B cell (primary cell): ENCODE measurements at regions not wholly inside any gene's neighbourhood (a gene's known extent, or its start where the extent isn't known, plus 50 kb on each side); places are given as distances from the start of the nearest gene placed in this dataset.

ENCODE experiments used
- ATAC-seq: fragments of 200-7000 bp; cut with Tn5 transposase; one replicate; pipeline ENCODE4 v1.10.0; 2021; ENCODE audit warnings: low read depth, mild to moderate bottlenecking, moderate number of reproducible peaks, moderate library complexity
- CTCF ChIA-PET: fragments of 350-600 bp; sonication (Branson Sonifier 250); formaldehyde crosslinking; loops from one replicate; lab custom pipeline; 2021; ENCODE audit warnings: antibody characterized with exemption, inconsistent platforms; lab: Charles Lee
- POLR2A ChIA-PET: fragments of 350-600 bp; sonication (Branson Sonifier 250); formaldehyde crosslinking; loops from one replicate; lab custom pipeline; 2021; ENCODE audit warnings: antibody characterized with exemption; lab: Charles Lee
- DNase-seq: peaks from one replicate; pipeline ENCODE4 v3.0.0; 2013
- H2AFZ ChIP-seq: 2 replicates; pipeline ENCODE4 v1.6.1; 2012; ENCODE audit warnings: mild to moderate bottlenecking, low read depth, low read length; ENCODE audit not compliant: insufficient read depth, poor library complexity, severe bottlenecking
- H3K27ac ChIP-seq, 2 donors: 1 replicate in 1 of 2; 2 replicates in 1 of 2; pipeline ENCODE4 v1.5.1; 2012 to 2013; ENCODE audit warnings: low read length in 2 of 2, mild to moderate bottlenecking in 2 of 2, moderate library complexity in 1 of 2
- H3K27me3 ChIP-seq, 4 experiments: fragments of 200-600 bp in 1 of 4; sonication (generic) in 1 of 4; replicated peaks in 1 of 4; 1 replicate in 2 of 4; 2 replicates in 2 of 4; pipeline versions ENCODE4 v1.6.1 to v1.7.0; 2013 to 2016; ENCODE audit warnings: low read length in 3 of 4, mild to moderate bottlenecking in 2 of 4, mixed read lengths in 1 of 4, moderate library complexity in 1 of 4; ENCODE audit not compliant: insufficient read depth in 4 of 4, control insufficient read depth in 3 of 4; ENCODE audit errors: control extremely low read depth in 1 of 4
- H3K36me3 ChIP-seq, 2 experiments: replicated peaks in 1 of 2; 1 replicate in 1 of 2; 2 replicates in 1 of 2; pipeline versions ENCODE4 v1.6.1 to v1.7.1; 2013; ENCODE audit warnings: low read length in 1 of 2; ENCODE audit not compliant: insufficient read depth in 2 of 2, control insufficient read depth in 1 of 2; ENCODE audit errors: control extremely low read depth in 1 of 2, extremely low read depth in 1 of 2
- H3K4me1 ChIP-seq, 2 donors: fragments of 200-600 bp in 1 of 2; sonication (generic) in 1 of 2; 1 replicate in 1 of 2; 2 replicates in 1 of 2; pipeline versions ENCODE4 v1.5.1 to v1.6.1; 2013 to 2017; ENCODE audit warnings: low read length in 2 of 2; ENCODE audit not compliant: control insufficient read depth in 2 of 2, insufficient read depth in 2 of 2
- H3K4me2 ChIP-seq: replicated peaks from 2 replicates; pipeline ENCODE3; 2012; ENCODE audit warnings: mild to moderate bottlenecking, low read depth, low read length; ENCODE audit not compliant: poor library complexity, severe bottlenecking
- H3K4me3 ChIP-seq, 5 experiments: fragments of 200-600 bp in 1 of 5; sonication (generic) in 1 of 5; 1 replicate in 3 of 5; 2 replicates in 2 of 5; pipeline versions ENCODE4 v1.5.1 to v1.7.0; 2011 to 2016; ENCODE audit warnings: low read length in 4 of 5, mild to moderate bottlenecking in 4 of 5, low read depth in 2 of 5, control low read depth in 1 of 5, moderate library complexity in 1 of 5; ENCODE audit not compliant: insufficient read depth in 1 of 5; ENCODE audit errors: control extremely low read depth in 1 of 5, extremely low read depth in 1 of 5
- H3K79me2 ChIP-seq: fragments of 200-600 bp; sonication (generic); one replicate; pipeline ENCODE4 v1.6.0; 2016; ENCODE audit warnings: low read length; ENCODE audit not compliant: control insufficient read depth, insufficient read depth
- H3K9ac ChIP-seq: fragments of 200-600 bp; sonication (generic); 2 replicates; pipeline ENCODE4 v1.6.1; 2017; ENCODE audit warnings: mild to moderate bottlenecking, low read length, moderate library complexity
- H3K9me3 ChIP-seq, 3 donors: one replicate each; pipeline versions ENCODE4 v1.6.1 to v1.7.1; 2013; ENCODE audit warnings: low read length in 2 of 3; ENCODE audit not compliant: control insufficient read depth in 2 of 3, insufficient read depth in 1 of 3; ENCODE audit errors: control extremely low read depth in 1 of 3
- H4K20me1 ChIP-seq: 2 replicates; pipeline ENCODE4 v1.6.0; 2012; ENCODE audit warnings: mild to moderate bottlenecking, low read length; ENCODE audit not compliant: insufficient read depth, control insufficient read depth, poor library complexity, severe bottlenecking
- H3K27ac Mint-ChIP-seq: one replicate; pipeline ENCODE4 v1.8.0; 2021; ENCODE audit warnings: mixed read lengths
- H3K27me3 Mint-ChIP-seq: one replicate; pipeline ENCODE4 v1.8.0; 2021; ENCODE audit warnings: mixed read lengths
- H3K4me1 Mint-ChIP-seq: one replicate; pipeline ENCODE4 v1.8.0; 2021; ENCODE audit warnings: mixed read lengths
- H3K4me3 Mint-ChIP-seq: one replicate; pipeline ENCODE4 v1.8.0; 2021; ENCODE audit warnings: mixed read lengths
- H3K9me3 Mint-ChIP-seq: one replicate; pipeline ENCODE4 v1.8.0; 2022; ENCODE audit warnings: mixed read lengths; ENCODE audit not compliant: insufficient read depth
- CTCF ChIP-seq: fragments of 200-600 bp; IDR thresholded peaks from one replicate; pipeline ENCODE4 v1.8.0; 2022; ENCODE audit warnings: antibody characterized with exemption, mild to moderate bottlenecking
- EZH2 ChIP-seq: IDR thresholded peaks from 2 replicates; pipeline ENCODE4 v1.6.1; 2012; ENCODE audit warnings: borderline replicate concordance, low read depth, mild to moderate bottlenecking, moderate library complexity, low read length; ENCODE audit not compliant: insufficient read depth, poor library complexity, severe bottlenecking
- WGBS: methylation state at CpG from one replicate; pipeline ENCODE4 v1.1.5; 2013; ENCODE audit warnings: missing lambda C conversion rate; ENCODE audit not compliant: insufficient coverage; 5-methylcytosine and 5-hydroxymethylcytosine counted together
- intact Hi-C: fragments of 100-400 bp; cut with micrococcal nuclease; formaldehyde crosslinking; loops from one replicate; pipeline ENCODE4 v1.10.0; 2022

GRCh38 chr9:84513979-84514378 lies 155.6 kb upstream of the NTRK2 start:
- no peak overlapping the region for H3K9ac ChIP-seq
- POLR2A ChIA-PET = no interaction called here
- DNase-seq (no peak), ATAC-seq (no peak)
- TF ChIP-seq CTCF (no peak), EZH2 (no peak)
- CTCF ChIA-PET = no interaction called here
- H3K9me3 ChIP-seq = peaks cover 0 to 2% (median 0%) of the 10 kb centered on the region in 3 donors
- no peaks in the 10 kb centered on the region for H3K36me3 ChIP-seq
- no peaks in the 10 kb centered on the region for H3K27me3 ChIP-seq
- no peak overlapping the region for H3K4me2 ChIP-seq
- no peak overlapping the region for H3K27ac Mint-ChIP-seq
- no peaks in the 10 kb centered on the region for H3K4me1 Mint-ChIP-seq
- H3K4me1 ChIP-seq = no peaks in the 10 kb centered on the region
- no CpG with 5 or more reads among the region's 2 CpGs for WGBS
- H2AFZ ChIP-seq = no peak overlapping the region
- no peak overlapping the region for H3K4me3 ChIP-seq
- H3K27me3 Mint-ChIP-seq = peaks cover 3% of the 10 kb centered on the region
- intact Hi-C loops = no loop called here
- H3K79me2 ChIP-seq = no peaks in the 10 kb centered on the region
- no peaks in the 10 kb centered on the region for H4K20me1 ChIP-seq
- H3K27ac ChIP-seq = no peak overlapping the region
- no peak overlapping the region for H3K4me3 Mint-ChIP-seq
- peaks cover 3% of the 10 kb centered on the region for H3K9me3 Mint-ChIP-seq

DNA sequence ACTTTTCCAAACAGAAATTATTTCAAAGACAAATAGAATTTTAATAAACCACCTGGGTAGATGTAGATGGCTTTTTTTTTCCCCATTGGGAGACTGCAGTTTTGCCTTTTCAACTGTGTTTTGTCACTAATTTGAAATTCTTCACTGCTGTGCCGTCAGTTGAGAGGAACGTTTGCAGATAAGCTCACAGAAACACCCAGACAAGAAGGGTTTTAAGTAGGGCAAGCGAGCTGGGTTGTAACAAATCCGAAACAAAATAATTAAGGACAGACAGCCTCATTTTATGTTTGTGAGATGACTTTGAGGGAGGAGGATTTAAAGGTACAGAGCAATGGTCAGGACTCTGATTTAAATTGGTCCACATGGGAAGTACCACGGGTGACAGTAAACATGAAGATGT lies 155.1 kb upstream of the NTRK2 start:
- Histone ChIP-seq H3K36me3 (no peaks in the 10 kb centered on the region), H3K4me3 (no peak overlapping the region), H3K4me2 (no peak overlapping the region), H2AFZ (no peak overlapping the region), H4K20me1 (no peaks in the 10 kb centered on the region), H3K79me2 (no peaks in the 10 kb centered on the region), H3K4me1 (no peaks in the 10 kb centered on the region), H3K9ac (no peak overlapping the region), H3K9me3 (peaks cover 0 to 2% (median 0%) of the 10 kb centered on the region in 3 donors), H3K27me3 (no peaks in the 10 kb centered on the region), H3K27ac (no peak overlapping the region)
- Mint-ChIP-seq H3K27ac (no peak overlapping the region), H3K4me1 (no peaks in the 10 kb centered on the region), H3K9me3 (peaks cover 2% of the 10 kb centered on the region), H3K4me3 (no peak overlapping the region), H3K27me3 (peaks cover 3% of the 10 kb centered on the region)
- WGBS = 87% methylated on average over 4 of the region's 5 CpGs
- CTCF ChIA-PET = no interaction called here
- ATAC-seq = no peak
- TF ChIP-seq CTCF (no peak), EZH2 (no peak)
- DNase-seq = no peak
- intact Hi-C loops = no loop called here
- POLR2A ChIA-PET = no interaction called here
